Breast epithelium (tissue), 3 donors: ENCODE measurements at regions not wholly inside any gene's neighbourhood (a gene's known extent, or its start where the extent isn't known, plus 50 kb on each side); places are given as distances from the start of the nearest gene placed in this dataset.

Experiments
- CTCF ChIP-seq, 3 donors: fragments of 450-650 bp; IDR thresholded peaks; one replicate each; pipeline ENCODE4 v1.5.1; 2016 to 2017; ENCODE audit warnings: antibody characterized with exemption in 3 of 3, mild to moderate bottlenecking in 3 of 3, moderate library complexity in 3 of 3
- POLR2A ChIP-seq: fragments of 450-650 bp; IDR thresholded peaks from one replicate; pipeline ENCODE4 v1.6.1; 2016; ENCODE audit warnings: antibody characterized with exemption, mild to moderate bottlenecking, moderate library complexity
- POLR2AphosphoS5 ChIP-seq, 3 donors: sonication (generic); formaldehyde crosslinking; IDR thresholded peaks; one replicate each; pipeline ENCODE4 v1.6.1; 2017; ENCODE audit warnings: antibody characterized with exemption in 3 of 3

GRCh38 chr13:57823704-57824103 lies 192.2 kb downstream of the PCDH17 start:
- TF ChIP-seq CTCF (IDR thresholded peaks at IDR 0.05), result no peak
- no peak for TF ChIP-seq POLR2AphosphoS5 (IDR thresholded peaks at IDR 0.05)
- no peak for TF ChIP-seq POLR2A
